ENCODE measurements at regions not wholly inside any gene's neighbourhood (a gene's known extent, or its start where the extent isn't known, plus 50 kb on each side); places are given as distances from the start of the nearest gene placed in this dataset.
"Not testable (repeated sequence)": the region's sequence is repeated elsewhere in the genome, so short reads cannot be mapped to it uniquely, and the experiment has no call there.

DNA sequence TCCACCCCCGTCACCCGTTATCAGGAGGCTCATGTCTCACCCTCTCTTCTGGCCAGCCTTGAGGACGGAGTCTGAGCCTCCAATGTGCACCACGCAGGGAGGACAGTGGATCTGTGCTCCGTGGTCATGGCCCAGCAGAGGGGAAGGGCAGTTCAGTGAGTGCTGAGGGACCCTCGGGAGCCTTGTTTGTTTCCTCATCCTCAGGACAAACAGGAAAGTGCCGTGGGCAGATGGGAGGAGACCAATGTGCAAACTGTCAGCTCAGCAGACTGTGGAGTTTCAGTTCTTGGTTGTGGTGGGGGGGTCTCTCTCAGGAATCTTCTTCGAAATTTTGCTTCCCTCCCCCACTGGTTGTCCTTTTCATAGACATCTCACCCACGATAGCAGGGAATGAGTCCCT is 429.6 kb downstream of the DIRAS2 start:
- H3K4me1 ChIP-seq (ENCODE audit: control insufficient read depth, insufficient read depth, low read length); H3K27me3 ChIP-seq (ENCODE audit: control insufficient read depth, insufficient read depth, low read length); H3K9ac ChIP-seq (ENCODE audit: low read depth, low read length); H3K9me3 ChIP-seq (ENCODE audit: control insufficient read depth, insufficient read depth, low read length); H3K36me3 ChIP-seq (ENCODE audit: control insufficient read depth, insufficient read depth, low read length); H3K4me3 ChIP-seq (ENCODE audit: low read depth, low read length): not testable (repeated sequence)

DNA sequence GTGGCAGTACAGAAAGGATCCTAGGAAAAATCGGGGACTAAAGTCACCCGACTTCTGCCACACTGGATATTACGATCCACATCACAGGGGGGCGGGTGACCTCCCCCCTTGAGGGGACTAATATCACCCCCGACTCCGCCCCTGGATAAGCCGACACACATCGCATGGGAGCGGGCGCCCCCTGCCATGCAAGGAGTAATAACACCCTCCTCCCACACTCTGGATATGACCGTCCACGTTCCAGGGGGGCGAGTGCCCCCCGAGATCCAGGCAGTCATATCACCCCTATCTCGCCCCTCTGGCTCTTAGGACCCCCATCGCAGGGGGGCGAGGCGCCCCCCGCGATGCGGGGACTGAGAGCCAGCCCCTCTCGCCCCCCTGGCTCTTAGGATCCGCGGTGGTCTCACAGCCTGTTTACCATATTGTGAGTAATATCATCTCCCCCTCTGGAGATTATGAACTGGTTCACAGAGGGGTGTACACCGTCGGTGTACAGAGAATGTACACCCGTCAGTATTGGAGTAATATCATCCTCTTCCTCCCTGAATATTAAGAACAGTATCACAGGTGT is 423.0 kb downstream of the DIRAS2 start:
- Histone ChIP-seq H3K9ac (ENCODE audit: low read depth, low read length) (peak overlapping the region; percentile 56), H3K4me1 (ENCODE audit: control insufficient read depth, insufficient read depth, low read length) (no peaks in the 10 kb centered on the region), H3K36me3 (ENCODE audit: control insufficient read depth, insufficient read depth, low read length) (no peaks in the 10 kb centered on the region), H3K9me3 (ENCODE audit: control insufficient read depth, insufficient read depth, low read length) (no peaks in the 10 kb centered on the region), H3K27me3 (ENCODE audit: control insufficient read depth, insufficient read depth, low read length) (peaks cover 4% of the 10 kb centered on the region), H3K4me3 (ENCODE audit: low read depth, low read length) (peak overlapping the region; percentile 53)

DNA sequence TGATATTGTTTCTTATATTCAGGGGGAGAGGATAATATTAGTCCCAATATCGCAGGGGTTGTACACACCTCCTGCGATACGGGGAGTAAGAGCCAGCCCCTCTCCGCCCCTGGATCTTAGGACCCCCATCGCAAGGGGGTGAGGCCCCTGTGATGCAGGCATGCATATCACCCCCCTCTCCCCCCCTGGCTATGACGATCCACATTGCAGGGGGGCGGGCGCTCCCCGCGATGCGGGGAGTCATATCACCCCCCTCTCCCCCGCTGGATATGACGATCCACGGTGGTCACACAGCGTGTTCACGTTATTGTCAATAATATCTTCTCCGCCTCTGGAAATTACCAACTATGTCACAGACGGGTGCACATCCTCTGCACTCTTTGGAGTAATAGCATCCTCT is 420.7 kb downstream of the DIRAS2 start:
- H3K9me3 ChIP-seq (ENCODE audit: control insufficient read depth, insufficient read depth, low read length); H3K9ac ChIP-seq (ENCODE audit: low read depth, low read length); H3K27me3 ChIP-seq (ENCODE audit: control insufficient read depth, insufficient read depth, low read length); H3K36me3 ChIP-seq (ENCODE audit: control insufficient read depth, insufficient read depth, low read length); H3K4me3 ChIP-seq (ENCODE audit: low read depth, low read length); H3K4me1 ChIP-seq (ENCODE audit: control insufficient read depth, insufficient read depth, low read length): not testable (repeated sequence)

DNA sequence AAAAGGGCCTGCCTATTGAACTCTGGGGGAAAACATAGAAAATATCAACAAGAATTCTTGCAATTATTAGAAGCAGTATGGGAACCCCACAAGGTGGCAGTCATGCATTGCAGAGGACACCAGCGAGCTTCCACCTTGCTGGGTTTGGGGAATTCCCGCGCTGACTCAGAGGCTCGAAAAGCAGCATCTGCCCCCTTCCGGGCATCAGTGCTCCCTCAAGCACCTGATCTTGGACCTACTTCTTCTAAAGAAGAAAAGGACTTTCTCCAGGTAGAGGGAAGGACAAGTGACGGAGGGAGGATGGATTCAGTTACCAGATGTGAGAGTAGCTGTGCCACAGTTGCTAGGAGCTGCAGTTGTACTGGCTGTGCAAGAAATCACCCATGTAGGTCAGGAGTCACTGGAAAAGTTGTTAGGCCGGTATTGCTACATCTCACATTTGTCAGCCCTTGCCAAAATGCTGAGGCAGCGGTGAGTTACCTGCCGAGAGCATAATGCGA is 415.7 kb downstream of the DIRAS2 start:
- not testable (repeated sequence) for H3K4me3 ChIP-seq (ENCODE audit: low read depth, low read length); H3K4me1 ChIP-seq (ENCODE audit: control insufficient read depth, insufficient read depth, low read length); H3K9ac ChIP-seq (ENCODE audit: low read depth, low read length); H3K27me3 ChIP-seq (ENCODE audit: control insufficient read depth, insufficient read depth, low read length); H3K36me3 ChIP-seq (ENCODE audit: control insufficient read depth, insufficient read depth, low read length); H3K9me3 ChIP-seq (ENCODE audit: control insufficient read depth, insufficient read depth, low read length)

DNA sequence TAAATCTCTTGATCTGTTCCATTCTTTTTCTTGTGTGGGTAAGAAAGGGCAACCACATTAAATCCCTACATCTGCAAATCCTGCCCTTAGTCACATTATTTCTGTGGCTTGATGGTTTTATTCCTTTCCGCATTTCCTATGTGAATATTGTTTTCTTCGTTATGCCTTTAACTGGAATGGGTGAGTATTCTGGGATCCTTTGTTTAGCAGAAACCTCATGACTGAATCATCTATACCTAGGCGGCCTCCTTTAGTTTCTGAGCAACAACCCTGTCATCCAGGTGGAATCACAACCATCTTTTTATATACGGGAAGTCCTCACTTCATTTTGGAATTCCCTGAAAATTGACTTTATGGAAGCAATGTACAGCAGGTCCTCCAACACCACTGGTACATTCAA is 409.5 kb downstream of the DIRAS2 start:
- not testable (repeated sequence) for H3K9me3 ChIP-seq (ENCODE audit: control insufficient read depth, insufficient read depth, low read length); H3K9ac ChIP-seq (ENCODE audit: low read depth, low read length); H3K4me1 ChIP-seq (ENCODE audit: control insufficient read depth, insufficient read depth, low read length); H3K36me3 ChIP-seq (ENCODE audit: control insufficient read depth, insufficient read depth, low read length); H3K27me3 ChIP-seq (ENCODE audit: control insufficient read depth, insufficient read depth, low read length); H3K4me3 ChIP-seq (ENCODE audit: low read depth, low read length)

DNA sequence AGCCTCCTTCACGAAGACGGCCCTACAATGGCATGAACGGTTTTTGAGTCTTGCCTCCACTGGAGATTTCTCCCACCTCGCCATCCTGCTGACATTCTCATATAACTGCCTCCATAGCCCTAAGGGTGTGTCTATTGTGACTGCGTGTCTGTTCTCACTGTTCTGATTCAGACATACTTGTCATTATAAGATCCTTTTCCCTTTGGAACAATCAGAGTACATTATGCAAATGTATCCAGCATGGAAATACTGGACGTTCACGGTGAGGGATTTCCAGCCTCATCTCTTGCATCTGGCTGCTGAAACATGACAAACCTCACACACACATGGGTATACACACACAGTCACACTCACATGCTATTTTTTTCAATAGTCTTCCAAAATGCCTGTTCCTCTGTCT is 402.1 kb downstream of the DIRAS2 start:
- H3K27me3 ChIP-seq (ENCODE audit: control insufficient read depth, insufficient read depth, low read length): no peaks in the 10 kb centered on the region
- no peaks in the 10 kb centered on the region for H3K4me1 ChIP-seq (ENCODE audit: control insufficient read depth, insufficient read depth, low read length)
- no peak overlapping the region for H3K4me3 ChIP-seq (ENCODE audit: low read depth, low read length)
- H3K9ac ChIP-seq (ENCODE audit: low read depth, low read length): no peak overlapping the region
- no peaks in the 10 kb centered on the region for H3K9me3 ChIP-seq (ENCODE audit: control insufficient read depth, insufficient read depth, low read length)
- no peaks in the 10 kb centered on the region for H3K36me3 ChIP-seq (ENCODE audit: control insufficient read depth, insufficient read depth, low read length)

DNA sequence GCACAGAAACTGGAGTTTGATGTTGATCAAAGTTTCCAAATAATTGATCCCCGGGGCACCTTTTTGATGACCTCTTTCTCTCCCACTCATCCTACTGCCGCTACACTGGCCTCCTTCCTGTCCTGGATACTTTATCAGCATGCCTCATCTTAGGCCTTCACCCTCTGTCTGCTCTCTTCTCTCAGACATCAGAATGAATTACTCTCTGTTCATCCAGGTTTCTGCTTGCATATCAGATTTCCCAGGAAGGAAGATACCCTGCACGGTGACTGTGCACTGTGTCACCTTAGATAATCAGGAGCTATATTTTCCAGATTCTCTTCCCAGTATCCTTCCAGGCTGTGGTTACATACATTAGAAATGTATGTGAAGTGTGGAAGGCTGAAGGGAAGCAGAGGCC is 397.0 kb downstream of the DIRAS2 start:
- Histone ChIP-seq H3K9me3 (ENCODE audit: control insufficient read depth, insufficient read depth, low read length) (no peaks in the 10 kb centered on the region), H3K4me1 (ENCODE audit: control insufficient read depth, insufficient read depth, low read length) (no peaks in the 10 kb centered on the region), H3K4me3 (ENCODE audit: low read depth, low read length) (no peak overlapping the region), H3K27me3 (ENCODE audit: control insufficient read depth, insufficient read depth, low read length) (no peaks in the 10 kb centered on the region), H3K9ac (ENCODE audit: low read depth, low read length) (no peak overlapping the region), H3K36me3 (ENCODE audit: control insufficient read depth, insufficient read depth, low read length) (no peaks in the 10 kb centered on the region)

DNA sequence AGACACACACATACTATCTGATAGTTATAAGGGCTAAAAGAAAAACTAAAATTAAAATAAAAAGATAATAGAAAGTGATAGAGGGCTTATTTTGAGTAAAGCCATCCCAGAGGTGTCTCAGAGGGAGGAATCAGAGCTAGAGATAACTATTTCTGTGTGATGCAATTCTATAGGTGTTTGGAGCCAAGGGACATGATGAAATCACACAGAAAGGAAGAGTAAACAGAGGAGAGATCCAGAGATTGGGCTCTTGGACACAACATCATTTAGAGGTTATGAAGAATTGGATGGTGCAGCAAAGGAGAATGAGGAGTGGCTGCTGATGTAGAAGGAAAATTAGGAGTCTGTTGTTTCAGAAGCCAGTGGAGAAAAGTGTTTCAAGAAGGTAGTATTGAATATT is 393.5 kb downstream of the DIRAS2 start:
- no peaks in the 10 kb centered on the region for H3K4me1 ChIP-seq (ENCODE audit: control insufficient read depth, insufficient read depth, low read length)
- H3K27me3 ChIP-seq (ENCODE audit: control insufficient read depth, insufficient read depth, low read length): no peaks in the 10 kb centered on the region
- no peaks in the 10 kb centered on the region for H3K9me3 ChIP-seq (ENCODE audit: control insufficient read depth, insufficient read depth, low read length)
- H3K9ac ChIP-seq (ENCODE audit: low read depth, low read length): no peak overlapping the region
- no peak overlapping the region for H3K4me3 ChIP-seq (ENCODE audit: low read depth, low read length)
- H3K36me3 ChIP-seq (ENCODE audit: control insufficient read depth, insufficient read depth, low read length): no peaks in the 10 kb centered on the region

DNA sequence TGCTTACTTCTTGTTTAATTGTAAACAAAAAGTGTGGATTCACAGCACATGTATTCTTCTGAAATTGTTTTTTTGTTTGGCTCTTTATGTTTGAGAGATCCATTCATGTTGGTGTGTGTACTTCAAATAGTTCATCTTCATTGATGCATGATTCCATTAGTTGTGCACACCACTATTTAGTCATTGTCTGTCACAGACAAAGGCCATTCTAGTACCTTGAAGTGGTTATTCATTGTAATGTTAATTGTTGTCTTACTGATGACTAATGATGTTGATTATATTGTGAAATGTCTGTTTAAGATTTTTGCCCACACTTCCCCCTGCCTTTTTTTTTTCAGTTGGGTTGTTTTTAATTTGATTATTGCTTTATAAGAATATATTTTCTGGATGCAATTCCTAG is 391.3 kb downstream of the DIRAS2 start:
- Histone ChIP-seq H3K4me3 (ENCODE audit: low read depth, low read length) (no peak overlapping the region), H3K27me3 (ENCODE audit: control insufficient read depth, insufficient read depth, low read length) (no peaks in the 10 kb centered on the region), H3K36me3 (ENCODE audit: control insufficient read depth, insufficient read depth, low read length) (no peaks in the 10 kb centered on the region), H3K9me3 (ENCODE audit: control insufficient read depth, insufficient read depth, low read length) (no peaks in the 10 kb centered on the region), H3K9ac (ENCODE audit: low read depth, low read length) (no peak overlapping the region), H3K4me1 (ENCODE audit: control insufficient read depth, insufficient read depth, low read length) (no peaks in the 10 kb centered on the region)

DNA sequence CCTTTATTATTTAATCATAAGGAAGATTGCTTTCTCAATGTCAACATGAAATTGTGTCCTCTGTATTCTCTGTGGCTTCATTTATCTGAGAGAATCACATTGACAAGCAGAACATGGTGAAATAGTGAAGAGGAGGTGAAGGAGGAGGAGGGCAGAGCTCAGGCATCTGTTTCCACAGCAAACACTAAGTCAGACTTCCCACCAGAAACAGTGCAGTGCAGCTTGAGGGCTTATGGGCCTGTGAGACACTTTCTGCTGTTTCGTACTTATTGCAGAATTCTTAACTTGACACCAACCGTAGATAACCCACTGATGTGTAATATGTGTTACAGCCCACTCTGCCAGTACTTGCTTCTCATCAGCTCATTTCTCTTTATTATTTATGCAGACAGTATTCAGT is 386.3 kb downstream of the DIRAS2 start:
- no peaks in the 10 kb centered on the region for H3K27me3 ChIP-seq (ENCODE audit: control insufficient read depth, insufficient read depth, low read length)
- H3K36me3 ChIP-seq (ENCODE audit: control insufficient read depth, insufficient read depth, low read length): no peaks in the 10 kb centered on the region
- no peaks in the 10 kb centered on the region for H3K9me3 ChIP-seq (ENCODE audit: control insufficient read depth, insufficient read depth, low read length)
- H3K9ac ChIP-seq (ENCODE audit: low read depth, low read length): no peak overlapping the region
- no peaks in the 10 kb centered on the region for H3K4me1 ChIP-seq (ENCODE audit: control insufficient read depth, insufficient read depth, low read length)
- H3K4me3 ChIP-seq (ENCODE audit: low read depth, low read length): no peak overlapping the region

DNA sequence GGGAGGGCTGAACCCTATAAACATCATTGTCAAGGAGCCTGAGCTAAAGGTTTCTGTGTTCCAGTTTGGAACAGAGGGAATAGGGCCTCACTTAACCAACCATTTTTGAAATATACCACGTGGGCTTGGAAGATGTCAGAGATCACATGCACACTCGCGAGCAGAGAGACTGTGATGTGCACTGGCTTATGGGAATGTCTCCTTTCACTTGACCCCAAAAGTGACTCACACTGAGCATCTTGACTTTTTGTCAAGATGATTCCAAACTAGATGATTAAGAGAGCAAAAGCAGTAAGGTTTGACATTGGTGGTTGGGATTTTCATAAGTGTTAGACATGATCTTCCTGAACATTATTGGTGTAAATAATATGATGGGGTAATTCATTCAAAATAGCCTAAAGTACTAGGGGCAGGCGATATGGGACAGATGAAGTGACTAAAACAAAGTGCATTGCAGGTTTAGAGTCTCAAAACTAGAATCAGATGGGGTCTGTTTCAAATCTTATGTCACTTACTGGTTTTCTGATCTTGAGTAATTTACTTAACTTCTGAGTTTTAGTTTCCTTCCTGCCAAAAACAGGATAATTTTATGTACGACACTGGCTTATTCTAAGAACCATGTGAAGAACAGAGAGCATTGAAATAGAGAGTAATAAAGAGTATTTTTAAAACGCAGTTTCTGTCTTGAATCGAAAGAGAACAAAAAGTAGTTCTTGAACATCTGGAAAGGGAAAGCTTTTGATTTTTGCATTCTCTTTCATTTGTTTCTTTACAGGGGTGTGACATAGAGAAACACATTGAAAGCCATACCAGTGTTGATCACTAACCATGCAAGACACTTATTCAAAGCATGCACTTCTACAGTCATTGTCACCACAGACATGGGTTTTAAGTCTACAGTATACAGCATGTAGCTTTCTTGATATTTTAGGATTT is 383.0 kb downstream of the DIRAS2 start:
- no peak overlapping the region for H3K9ac ChIP-seq (ENCODE audit: low read depth, low read length)
- no peak overlapping the region for H3K4me3 ChIP-seq (ENCODE audit: low read depth, low read length)
- no peaks in the 10 kb centered on the region for H3K4me1 ChIP-seq (ENCODE audit: control insufficient read depth, insufficient read depth, low read length)
- no peaks in the 10 kb centered on the region for H3K27me3 ChIP-seq (ENCODE audit: control insufficient read depth, insufficient read depth, low read length)
- H3K36me3 ChIP-seq (ENCODE audit: control insufficient read depth, insufficient read depth, low read length): no peaks in the 10 kb centered on the region
- H3K9me3 ChIP-seq (ENCODE audit: control insufficient read depth, insufficient read depth, low read length): no peaks in the 10 kb centered on the region

DNA sequence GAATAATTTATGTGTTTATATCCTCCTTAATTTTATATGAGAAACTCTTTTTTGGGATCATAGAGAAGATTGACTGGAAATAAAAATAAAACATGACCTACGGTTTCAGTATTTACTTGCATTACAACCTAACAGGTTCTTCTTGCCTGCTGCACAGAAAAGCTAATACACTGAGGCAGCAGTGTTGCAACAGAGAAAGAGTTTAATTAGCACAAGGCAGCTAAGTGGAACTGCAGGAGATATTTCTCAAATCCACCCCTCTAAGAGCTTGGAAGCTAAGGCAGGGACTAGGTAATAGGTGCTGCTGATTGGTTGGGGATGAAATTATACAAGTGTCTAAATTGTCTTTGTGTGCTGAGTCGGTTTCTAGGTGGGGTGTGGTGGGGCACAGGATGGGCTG is 380.9 kb downstream of the DIRAS2 start:
- H3K4me3 ChIP-seq (ENCODE audit: low read depth, low read length): no peak overlapping the region
- H3K9ac ChIP-seq (ENCODE audit: low read depth, low read length): no peak overlapping the region
- no peaks in the 10 kb centered on the region for H3K27me3 ChIP-seq (ENCODE audit: control insufficient read depth, insufficient read depth, low read length)
- no peaks in the 10 kb centered on the region for H3K4me1 ChIP-seq (ENCODE audit: control insufficient read depth, insufficient read depth, low read length)
- no peaks in the 10 kb centered on the region for H3K36me3 ChIP-seq (ENCODE audit: control insufficient read depth, insufficient read depth, low read length)
- no peaks in the 10 kb centered on the region for H3K9me3 ChIP-seq (ENCODE audit: control insufficient read depth, insufficient read depth, low read length)
